HepG2 (cell line): ENCODE measurements at regions not wholly inside any gene's neighbourhood (a gene's known extent, or its start where the extent isn't known, plus 50 kb on each side); places are given as distances from the start of the nearest gene placed in this dataset.

Source experiments
- ATAC-seq: fragments of 200-7000 bp; cut with Tn5 transposase; 3 replicates; pipeline ENCODE4 v1.9.1; 2020; ENCODE audit warnings: mild to moderate bottlenecking, moderate library complexity
- BruUV-seq: library from RNA; stranded (reverse); fragments of 400-500 nt; replicated peaks from 2 replicates; lab custom pipeline; 2021; lab: Mats Ljungman, UMichigan
- CTCF ChIA-PET: fragments of 300-600 bp; formaldehyde crosslinking; extraction: SDS; loops from one replicate; lab custom pipeline; 2021; ENCODE audit warnings: low total read pairs, inconsistent platforms, low intra/inter-chr PET ratio; lab: Yijun Ruan, JAX
- POLR2A ChIA-PET: fragments of 350-600 bp; sonication (Branson Sonifier 250); formaldehyde crosslinking; loops from one replicate; lab custom pipeline; 2020; ENCODE audit warnings: antibody characterized with exemption, inconsistent platforms; lab: Yijun Ruan, JAX
- DNase-seq: peaks from one replicate; pipeline ENCODE4 v3.0.0-alpha.2; 2015; ENCODE audit warnings: low spot score
- FAIRE-seq: peaks from 3 replicates; lab custom pipeline; 2011; peaks lifted over from hg19 to GRCh38; lab: Jason Lieb, UNC
- H2AFZ ChIP-seq: one replicate; pipeline ENCODE4 v1.6.1; 2011; ENCODE audit warnings: low read length, inconsistent platforms
- H3K27ac ChIP-seq: fragments of 300-600 bp; 3 replicates; pipeline ENCODE4 v1.8.0; 2011; ENCODE audit warnings: mixed run types, mild to moderate bottlenecking, mixed read lengths, low read length, inconsistent platforms; ENCODE audit not compliant: insufficient read depth; ENCODE audit errors: extremely low read length
- H3K27me3 ChIP-seq, 2 experiments: fragments of 200-600 bp in 1 of 2; 2 replicates in 1 of 2; 3 replicates in 1 of 2; pipeline versions ENCODE4 v1.6.0 to v1.8.0; 2011; ENCODE audit warnings: low read length in 2 of 2, mild to moderate bottlenecking in 2 of 2, moderate library complexity in 2 of 2, inconsistent platforms in 1 of 2; ENCODE audit not compliant: insufficient read depth in 2 of 2, control insufficient read depth in 1 of 2
- H3K36me3 ChIP-seq, 2 experiments: fragments of 200-600 bp in 1 of 2; replicated peaks in 1 of 2; 2 replicates in 1 of 2; 3 replicates in 1 of 2; pipeline versions ENCODE4 v1.5.1 to v1.8.0; 2011; ENCODE audit warnings: low read length in 2 of 2, inconsistent platforms in 1 of 2; ENCODE audit not compliant: insufficient read depth in 2 of 2, control insufficient read depth in 1 of 2
- H3K4me1 ChIP-seq: 2 replicates; pipeline ENCODE4 v1.5.1; 2012; ENCODE audit warnings: low read length, inconsistent platforms; ENCODE audit not compliant: insufficient read depth
- H3K4me2 ChIP-seq: 2 replicates; pipeline ENCODE4 v1.6.0; 2011; ENCODE audit warnings: low read depth, low read length, inconsistent platforms
- H3K4me3 ChIP-seq, 3 experiments: fragments of 200-600 bp in 1 of 3; sonication (generic), shearing (Covaris generic) in 1 of 3; replicated peaks in 1 of 3; 2 replicates each; pipeline ENCODE4 v1.5.1; 2011 to 2016; ENCODE audit warnings: low read length in 3 of 3, inconsistent platforms in 2 of 3, low read depth in 2 of 3, mild to moderate bottlenecking in 2 of 3, control low read depth in 1 of 3, mixed read lengths in 1 of 3; ENCODE audit not compliant: insufficient read depth in 1 of 3
- H3K79me2 ChIP-seq: one replicate; pipeline ENCODE4 v1.6.1; 2011; ENCODE audit warnings: low read length, inconsistent platforms; ENCODE audit not compliant: insufficient read depth
- H3K9ac ChIP-seq: 2 replicates; pipeline ENCODE4 v1.6.0; 2011; ENCODE audit warnings: mild to moderate bottlenecking, low read depth, low read length, inconsistent platforms; ENCODE audit not compliant: insufficient read depth
- H3K9me3 ChIP-seq: 2 replicates; pipeline ENCODE4 v1.5.1; 2012; ENCODE audit warnings: mild to moderate bottlenecking, low read length
- H4K20me1 ChIP-seq: 2 replicates; pipeline ENCODE4 v1.6.0; 2011; ENCODE audit warnings: inconsistent platforms, mild to moderate bottlenecking, low read length, moderate library complexity; ENCODE audit not compliant: insufficient read depth
- NFRKB ChIP-seq: fragments of 450-650 bp; IDR thresholded peaks from 2 replicates; pipeline ENCODE4 v1.6.1; 2017
- ZNF629 ChIP-seq: sonication (generic); formaldehyde crosslinking; conservative IDR thresholded peaks from 2 replicates; pipeline ENCODE4 v1.5.0; 2020; ENCODE audit warnings: missing genetic modification reagents
- WGBS: methylation state at CpG from one replicate; pipeline ENCODE4 v1.1.6; 2017; ENCODE audit warnings: low lambda C conversion rate; 5-methylcytosine and 5-hydroxymethylcytosine counted together
- in situ Hi-C: cut with HindIII; loops from 2 replicates; pipeline ENCODE4 v1.10.0; 2017; ENCODE audit warnings: low pct_unique_long_range_greater_than_20kb; ENCODE audit not compliant: extremely low pct_ligation_motif_present
- intact Hi-C: fragments of 100-400 bp; cut with micrococcal nuclease; formaldehyde crosslinking; loops from one replicate; pipeline ENCODE4 v1.10.0; 2022; ENCODE audit not compliant: unreplicated experiment
- TF ChIP-seq, protein P1 (sequence below): sonication (generic); formaldehyde crosslinking; IDR thresholded peaks from 2 replicates; pipeline ENCODE4 v1.4.0; 2020; ENCODE audit warnings: missing genetic modification reagents, borderline replicate concordance

DNA sequence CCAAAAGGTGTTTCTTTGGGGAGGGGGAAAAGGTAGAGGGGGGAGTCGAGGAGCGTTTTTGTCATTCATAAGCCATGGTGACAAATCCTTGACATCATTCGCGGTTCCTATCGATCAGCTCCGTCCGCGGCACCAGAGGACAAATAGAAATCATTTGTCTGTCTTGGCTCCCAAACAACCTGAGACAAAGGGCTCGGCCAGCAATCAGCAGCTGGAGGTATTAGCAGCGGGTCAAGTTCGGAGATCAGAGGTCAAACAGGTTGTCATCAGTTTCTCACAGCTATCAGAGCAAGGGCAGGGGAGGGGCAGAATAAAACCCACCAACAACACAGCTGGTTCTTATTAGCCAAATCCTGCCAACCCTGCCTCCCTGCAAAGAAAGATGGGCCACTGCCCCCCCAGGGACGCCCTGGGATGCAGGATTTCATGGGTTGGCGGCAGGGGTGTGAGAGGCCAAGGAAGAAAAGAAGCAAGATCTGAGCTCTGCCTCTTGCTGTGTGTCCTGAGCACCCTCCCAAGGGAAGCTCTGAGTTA is 145.3 kb upstream of the LHX1 start (continued):
- TF ChIP-seq, protein P1, sequence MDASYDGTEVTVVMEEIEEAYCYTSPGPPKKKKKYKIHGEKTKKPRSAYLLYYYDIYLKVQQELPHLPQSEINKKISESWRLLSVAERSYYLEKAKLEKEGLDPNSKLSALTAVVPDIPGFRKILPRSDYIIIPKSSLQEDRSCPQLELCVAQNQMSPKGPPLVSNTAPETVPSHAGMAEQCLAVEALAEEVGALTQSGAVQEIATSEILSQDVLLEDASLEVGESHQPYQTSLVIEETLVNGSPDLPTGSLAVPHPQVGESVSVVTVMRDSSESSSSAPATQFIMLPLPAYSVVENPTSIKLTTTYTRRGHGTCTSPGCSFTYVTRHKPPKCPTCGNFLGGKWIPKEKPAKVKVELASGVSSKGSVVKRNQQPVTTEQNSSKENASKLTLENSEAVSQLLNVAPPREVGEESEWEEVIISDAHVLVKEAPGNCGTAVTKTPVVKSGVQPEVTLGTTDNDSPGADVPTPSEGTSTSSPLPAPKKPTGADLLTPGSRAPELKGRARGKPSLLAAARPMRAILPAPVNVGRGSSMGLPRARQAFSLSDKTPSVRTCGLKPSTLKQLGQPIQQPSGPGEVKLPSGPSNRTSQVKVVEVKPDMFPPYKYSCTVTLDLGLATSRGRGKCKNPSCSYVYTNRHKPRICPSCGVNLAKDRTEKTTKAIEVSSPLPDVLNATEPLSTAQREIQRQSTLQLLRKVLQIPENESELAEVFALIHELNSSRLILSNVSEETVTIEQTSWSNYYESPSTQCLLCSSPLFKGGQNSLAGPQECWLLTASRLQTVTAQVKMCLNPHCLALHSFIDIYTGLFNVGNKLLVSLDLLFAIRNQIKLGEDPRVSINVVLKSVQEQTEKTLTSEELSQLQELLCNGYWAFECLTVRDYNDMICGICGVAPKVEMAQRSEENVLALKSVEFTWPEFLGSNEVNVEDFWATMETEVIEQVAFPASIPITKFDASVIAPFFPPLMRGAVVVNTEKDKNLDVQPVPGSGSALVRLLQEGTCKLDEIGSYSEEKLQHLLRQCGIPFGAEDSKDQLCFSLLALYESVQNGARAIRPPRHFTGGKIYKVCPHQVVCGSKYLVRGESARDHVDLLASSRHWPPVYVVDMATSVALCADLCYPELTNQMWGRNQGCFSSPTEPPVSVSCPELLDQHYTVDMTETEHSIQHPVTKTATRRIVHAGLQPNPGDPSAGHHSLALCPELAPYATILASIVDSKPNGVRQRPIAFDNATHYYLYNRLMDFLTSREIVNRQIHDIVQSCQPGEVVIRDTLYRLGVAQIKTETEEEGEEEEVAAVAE (CRISPR knock-in tag): no peak

- no TSS peak for BruUV-seq
- 40% methylated on average over 5 of the region's 5 CpGs for WGBS
- Histone ChIP-seq H3K4me2 (no peak overlapping the region), H3K27me3 (peaks cover 0 to 13% of the 10 kb centered on the region in 2 experiments; a peak in 2 of 5 replicates), H2AFZ (no peak overlapping the region)
- in situ Hi-C loops: no loop called here
- FAIRE-seq (no peak), DNase-seq (no peak)
- intact Hi-C loops: no loop called here
- CTCF ChIA-PET: no interaction called here
- TF ChIP-seq NFRKB (no peak), ZNF629 (CRISPR knock-in tag) (peak; percentile 79)
- TF ChIP-seq, all 625 proteins: peak for 1
- no peak overlapping the region for H3K4me3 ChIP-seq
- no peaks in the 10 kb centered on the region for H3K9me3 ChIP-seq
- H3K79me2 ChIP-seq: no peaks in the 10 kb centered on the region
- ATAC-seq: no peak
- no peaks in the 10 kb centered on the region for H4K20me1 ChIP-seq
- no peak overlapping the region for H3K9ac ChIP-seq
- H3K27ac ChIP-seq: no peak overlapping the region
- POLR2A ChIA-PET: no interaction called here
- H3K36me3 ChIP-seq: no peaks in the 10 kb centered on the region
- H3K4me1 ChIP-seq: peaks cover 10% of the 10 kb centered on the region
Measured at GRCh38 chr17:36792849-36793248, 144.4 kb upstream of the LHX1 start.
